Neuronal stem cell (in vitro differentiated cells): ENCODE measurements at regions not wholly inside any gene's neighbourhood (a gene's known extent, or its start where the extent isn't known, plus 50 kb on each side); places are given as distances from the start of the nearest gene placed in this dataset.
"Not testable (repeated sequence)": the region's sequence is repeated elsewhere in the genome, so short reads cannot be mapped to it uniquely, and the experiment has no call there.

Source experiments
- DNase-seq: peaks from one replicate; pipeline ENCODE4 v3.0.0-alpha.2; 2013; ENCODE audit warnings: low spot score
- H2AFZ ChIP-seq: one replicate; pipeline ENCODE4 v1.6.1; 2013; ENCODE audit warnings: mild to moderate bottlenecking, low read length, inconsistent platforms
- H2AK5ac ChIP-seq: 2 replicates; pipeline ENCODE4 v1.6.1; 2013; ENCODE audit warnings: low read depth, mild to moderate bottlenecking, inconsistent platforms, low read length, moderate library complexity, mixed read lengths
- H2BK120ac ChIP-seq: 2 replicates; pipeline ENCODE4 v1.6.1; 2013; ENCODE audit warnings: low read depth, mild to moderate bottlenecking, inconsistent platforms, low read length, moderate library complexity, mixed read lengths
- H2BK12ac ChIP-seq: one replicate; pipeline ENCODE4 v1.6.1; 2013; ENCODE audit warnings: low read length, inconsistent platforms
- H2BK15ac ChIP-seq: 2 replicates; pipeline ENCODE4 v1.6.1; 2013; ENCODE audit warnings: mild to moderate bottlenecking, low read length, inconsistent platforms, mixed read lengths
- H2BK5ac ChIP-seq: one replicate; pipeline ENCODE4 v1.6.1; 2013; ENCODE audit warnings: inconsistent platforms, mild to moderate bottlenecking, low read length, moderate library complexity
- H3K14ac ChIP-seq: one replicate; pipeline ENCODE4 v1.6.1; 2013; ENCODE audit warnings: low read length, inconsistent platforms
- H3K18ac ChIP-seq: 2 replicates; pipeline ENCODE4 v1.6.1; 2013; ENCODE audit warnings: low read length, inconsistent platforms
- H3K23ac ChIP-seq: 2 replicates; pipeline ENCODE4 v1.6.1; 2013; ENCODE audit warnings: low read depth, mild to moderate bottlenecking, mixed read lengths, low read length, inconsistent platforms; ENCODE audit not compliant: poor library complexity
- H3K27ac ChIP-seq: replicated peaks from 3 replicates; pipeline ENCODE4 v1.5.1; 2013; ENCODE audit warnings: low read length, inconsistent platforms
- H3K27me3 ChIP-seq, 3 experiments: 2 replicates each; pipeline ENCODE4 v1.6.1; 2013; ENCODE audit warnings: low read length in 3 of 3, mild to moderate bottlenecking in 2 of 3, inconsistent platforms in 1 of 3, low read depth in 1 of 3, mixed read lengths in 1 of 3, moderate library complexity in 1 of 3; ENCODE audit not compliant: control insufficient read depth in 3 of 3, insufficient read depth in 3 of 3
- H3K36me3 ChIP-seq, 2 donors: replicated peaks in 1 of 2; 2 replicates each; pipeline ENCODE4 v1.6.1; 2013; ENCODE audit warnings: low read length in 2 of 2; ENCODE audit not compliant: control insufficient read depth in 2 of 2, insufficient read depth in 2 of 2
- H3K4ac ChIP-seq: 2 replicates; pipeline ENCODE4 v1.6.1; 2013; ENCODE audit warnings: inconsistent platforms, mild to moderate bottlenecking, low read length, moderate library complexity
- H3K4me1 ChIP-seq, 2 donors: 1 replicate in 1 of 2; 2 replicates in 1 of 2; pipeline ENCODE4 v1.6.1; 2013; ENCODE audit warnings: low read length in 2 of 2, low read depth in 1 of 2; ENCODE audit not compliant: control insufficient read depth in 2 of 2, insufficient read depth in 1 of 2
- H3K4me2 ChIP-seq: one replicate; pipeline ENCODE4 v1.6.1; 2013; ENCODE audit warnings: mild to moderate bottlenecking, low read length, inconsistent platforms; ENCODE audit not compliant: insufficient read depth, poor library complexity, severe bottlenecking
- H3K4me3 ChIP-seq, 2 donors: 2 replicates each; pipeline ENCODE4 v1.5.1; 2013; ENCODE audit warnings: low read length in 2 of 2, mild to moderate bottlenecking in 2 of 2, inconsistent platforms in 1 of 2, moderate library complexity in 1 of 2
- H3K79me1 ChIP-seq: one replicate; pipeline ENCODE4 v1.6.1; 2013; ENCODE audit warnings: low read depth, mild to moderate bottlenecking, inconsistent platforms, low read length, moderate library complexity
- H3K9ac ChIP-seq: one replicate; pipeline ENCODE4 v1.6.1; 2013; ENCODE audit warnings: mild to moderate bottlenecking, low read depth, low read length, inconsistent platforms; ENCODE audit not compliant: poor library complexity
- H3K9me3 ChIP-seq, 2 donors: replicated peaks in 1 of 2; 2 replicates each; pipeline versions ENCODE3 to v1.6.1; 2013; ENCODE audit warnings: low read length in 2 of 2, mild to moderate bottlenecking in 2 of 2, inconsistent platforms in 1 of 2, low read depth in 1 of 2, mixed read lengths in 1 of 2, moderate library complexity in 1 of 2; ENCODE audit not compliant: control insufficient read depth in 2 of 2, insufficient read depth in 1 of 2
- H4K8ac ChIP-seq: one replicate; pipeline ENCODE4 v1.6.1; 2013; ENCODE audit warnings: low read depth, mild to moderate bottlenecking, inconsistent platforms, low read length, moderate library complexity
- H4K91ac ChIP-seq: one replicate; pipeline ENCODE4 v1.6.1; 2013; ENCODE audit warnings: low read length, low read depth, mild to moderate bottlenecking, inconsistent platforms; ENCODE audit not compliant: poor library complexity
- WGBS, 2 donors: extraction: QIAGEN DNeasy Blood & Tissue Kit; methylation state at CpG; one replicate each; pipeline ENCODE4 v1.1.7; 2013; ENCODE audit warnings: missing lambda C conversion rate in 2 of 2, mixed read lengths in 1 of 2; ENCODE audit not compliant: insufficient read length in 2 of 2, insufficient replicate concordance in 1 of 2; ENCODE audit errors: extremely low coverage in 2 of 2; 5-methylcytosine and 5-hydroxymethylcytosine counted together

GRCh38 chr13:53301449-53301848 lies 272.8 kb downstream of the OLFM4 start:
- Histone ChIP-seq H3K4ac (no peak overlapping the region), H3K14ac (no peak overlapping the region), H4K91ac (no peak overlapping the region), H3K4me1 (peaks cover 0 to 5% of the 10 kb centered on the region in 2 donors), H3K79me1 (no peaks in the 10 kb centered on the region), H3K9ac (no peak overlapping the region), H2BK120ac (no peak overlapping the region), H2BK12ac (no peak overlapping the region), H3K27ac (no peak overlapping the region), H2BK5ac (no peak overlapping the region), H3K23ac (no peak overlapping the region), H2AK5ac (no peak overlapping the region), H3K4me2 (no peak overlapping the region), H4K8ac (no peak overlapping the region), H3K9me3 (peaks cover 0 to 1% of the 10 kb centered on the region in 2 donors), H3K18ac (no peak overlapping the region), H3K27me3 (no peaks in the 10 kb centered on the region), H2AFZ (no peak overlapping the region), H2BK15ac (no peak overlapping the region), H3K36me3 (no peaks in the 10 kb centered on the region), H3K4me3 (no peak overlapping the region)
- WGBS, 2 donors = no CpG with 5 or more reads among the region's 3 CpGs
- DNase-seq = no peak

- H3K4me2 ChIP-seq, H2BK12ac ChIP-seq, H3K18ac ChIP-seq, DNase-seq, H3K4ac ChIP-seq, H4K8ac ChIP-seq, H2BK5ac ChIP-seq, H3K23ac ChIP-seq, H2BK15ac ChIP-seq, H3K27me3 ChIP-seq, H3K79me1 ChIP-seq, H2BK120ac ChIP-seq, H2AK5ac ChIP-seq, H3K14ac ChIP-seq, H2AFZ ChIP-seq, H3K9ac ChIP-seq, H3K27ac ChIP-seq, H3K4me1 ChIP-seq, H4K91ac ChIP-seq, H3K9me3 ChIP-seq, H3K36me3 ChIP-seq, H3K4me3 ChIP-seq: not testable (repeated sequence)
- WGBS, 2 donors = no CpG with 5 or more reads among the region's 1 CpG
Measured at GRCh38 chr13:53305419-53305818, 276.8 kb downstream of the OLFM4 start.

- H3K27ac ChIP-seq = no peak overlapping the region
- H3K9ac ChIP-seq = no peak overlapping the region
- H2AFZ ChIP-seq = no peak overlapping the region
- H4K91ac ChIP-seq = no peak overlapping the region
- H3K4me3 ChIP-seq = no peak overlapping the region
- no peak overlapping the region for H3K23ac ChIP-seq
- H3K36me3 ChIP-seq = no peaks in the 10 kb centered on the region
- no peak overlapping the region for H2BK5ac ChIP-seq
- peaks cover 0 to 3% of the 10 kb centered on the region in 2 donors for H3K4me1 ChIP-seq
- H3K18ac ChIP-seq = no peak overlapping the region
- H2BK15ac ChIP-seq = no peak overlapping the region
- H3K9me3 ChIP-seq = peaks cover 0 to 3% of the 10 kb centered on the region in 2 donors
- H2BK12ac ChIP-seq = no peak overlapping the region
- no peak for DNase-seq
- no peak overlapping the region for H3K4me2 ChIP-seq
- H3K4ac ChIP-seq = no peak overlapping the region
- H4K8ac ChIP-seq = no peak overlapping the region
- H3K14ac ChIP-seq = no peak overlapping the region
- no peak overlapping the region for H2BK120ac ChIP-seq
- no peaks in the 10 kb centered on the region for H3K27me3 ChIP-seq
- H3K79me1 ChIP-seq = no peaks in the 10 kb centered on the region
- WGBS, 2 donors = no CpG with 5 or more reads among the region's 4 CpGs
- H2AK5ac ChIP-seq = no peak overlapping the region
Measured at GRCh38 chr13:53310786-53311185, 282.2 kb downstream of the OLFM4 start.

GRCh38 chr13:53311561-53311960 lies 282.9 kb downstream of the OLFM4 start:
- H3K36me3 ChIP-seq = no peaks in the 10 kb centered on the region
- H2BK15ac ChIP-seq = no peak overlapping the region
- H3K18ac ChIP-seq = no peak overlapping the region
- no peaks in the 10 kb centered on the region for H3K79me1 ChIP-seq
- no peak overlapping the region for H3K23ac ChIP-seq
- H3K4me3 ChIP-seq = no peak overlapping the region
- no peak overlapping the region for H3K9ac ChIP-seq
- H2AFZ ChIP-seq = peak overlapping the region; percentile 32
- H3K9me3 ChIP-seq = peaks cover 0 to 1% of the 10 kb centered on the region in 2 donors
- H3K4me2 ChIP-seq = no peak overlapping the region
- DNase-seq = no peak
- H3K27me3 ChIP-seq = no peaks in the 10 kb centered on the region
- no peak overlapping the region for H2BK5ac ChIP-seq
- H3K4ac ChIP-seq = no peak overlapping the region
- H2BK120ac ChIP-seq = no peak overlapping the region
- H2AK5ac ChIP-seq = no peak overlapping the region
- no peak overlapping the region for H2BK12ac ChIP-seq
- H4K91ac ChIP-seq = no peak overlapping the region
- H3K14ac ChIP-seq = no peak overlapping the region
- H3K27ac ChIP-seq = no peak overlapping the region
- no peak overlapping the region for H4K8ac ChIP-seq
- WGBS, 2 donors = no CpG with 5 or more reads among the region's 1 CpG
- peaks cover 0 to 3% of the 10 kb centered on the region in 2 donors for H3K4me1 ChIP-seq
